Epithelial cell of proximal tubule (primary cell): ENCODE measurements at regions not wholly inside any gene's neighbourhood (a gene's known extent, or its start where the extent isn't known, plus 50 kb on each side); places are given as distances from the start of the nearest gene placed in this dataset.

ENCODE experiments used
- DNase-seq: peaks from one replicate; pipeline ENCODE4 v3.0.0-alpha.2; 2011; ENCODE audit warnings: low read depth
- H3K4me3 ChIP-seq: 2 replicates; pipeline ENCODE4 v1.5.1; 2011; ENCODE audit warnings: low read depth, mild to moderate bottlenecking, low read length
- CTCF ChIP-seq: conservative IDR thresholded peaks from 2 replicates; pipeline ENCODE4 v1.5.1; 2012; ENCODE audit warnings: low read depth, mild to moderate bottlenecking, low read length

- DNase-seq: no peak
- no peak for TF ChIP-seq CTCF
- no peak overlapping the region for H3K4me3 ChIP-seq
Measured at GRCh38 chr1:187837787-187838186, 1009.0 kb downstream of the PLA2G4A start.

GRCh38 chr1:187838335-187839293 is 1009.9 kb downstream of the PLA2G4A start:
- no peak overlapping the region for H3K4me3 ChIP-seq
- no peak for DNase-seq
- no peak for TF ChIP-seq CTCF

GRCh38 chr1:187839873-187840272 is 1011.1 kb downstream of the PLA2G4A start:
- TF ChIP-seq CTCF: no peak
- H3K4me3 ChIP-seq: no peak overlapping the region
- DNase-seq: no peak

- DNase-seq: no peak
- TF ChIP-seq CTCF: no peak
- no peak overlapping the region for H3K4me3 ChIP-seq
Measured at GRCh38 chr1:187840557-187840956, 1011.8 kb downstream of the PLA2G4A start.

- no peak for TF ChIP-seq CTCF
- no peak overlapping the region for H3K4me3 ChIP-seq
- peak; percentile 15 for DNase-seq
Measured at GRCh38 chr1:187842406-187843165, 1013.8 kb downstream of the PLA2G4A start.

- no peak for DNase-seq
- TF ChIP-seq CTCF: no peak
- H3K4me3 ChIP-seq: no peak overlapping the region
Measured at GRCh38 chr1:187844313-187844712, 1015.6 kb downstream of the PLA2G4A start.
